ENCODE measurements at regions not wholly inside any gene's neighbourhood (a gene's known extent, or its start where the extent isn't known, plus 50 kb on each side); places are given as distances from the start of the nearest gene placed in this dataset.
A peak's percentile ranks its signal among the peaks of the same experiment; 100 is the strongest.

DNA sequence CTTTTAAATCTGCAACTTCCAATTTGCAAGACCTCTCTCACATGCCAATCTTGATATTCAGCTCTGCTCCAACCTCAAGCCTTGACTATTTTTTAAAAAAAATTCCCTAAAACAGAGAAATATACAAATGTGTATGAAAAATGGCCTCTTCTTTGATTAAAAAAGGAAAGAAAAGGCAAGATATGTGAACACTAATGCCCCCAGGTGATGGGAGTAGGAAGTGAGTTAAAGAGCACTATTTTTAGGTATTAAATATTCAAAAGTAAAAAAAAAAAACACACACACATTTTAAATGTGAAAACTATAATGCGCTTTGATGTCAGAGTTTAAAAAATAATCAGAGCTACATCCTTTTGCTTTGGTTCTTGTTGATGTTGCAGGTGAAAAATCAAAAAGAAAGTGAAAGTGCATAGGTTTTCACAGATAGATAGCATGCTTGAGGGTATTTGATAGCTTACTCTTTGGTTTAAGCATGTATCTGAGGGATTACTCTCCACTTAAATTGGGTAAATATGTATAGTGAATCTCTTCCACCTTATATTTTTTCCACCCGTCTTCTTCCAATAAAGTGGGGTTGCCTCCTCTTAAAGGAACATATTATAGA lies 406.0 kb upstream of the POU3F3 start:
- Histone ChIP-seq H2AFZ (ENCODE audit: low read depth, low read length, severe bottlenecking) (peak overlapping the region; percentile 10), H3K27me3 (ENCODE audit: low read length) (no peaks in the 10 kb centered on the region), H3K4me3 (ENCODE audit: insufficient read depth, low read length, poor library complexity, severe bottlenecking) (no peak overlapping the region)

DNA sequence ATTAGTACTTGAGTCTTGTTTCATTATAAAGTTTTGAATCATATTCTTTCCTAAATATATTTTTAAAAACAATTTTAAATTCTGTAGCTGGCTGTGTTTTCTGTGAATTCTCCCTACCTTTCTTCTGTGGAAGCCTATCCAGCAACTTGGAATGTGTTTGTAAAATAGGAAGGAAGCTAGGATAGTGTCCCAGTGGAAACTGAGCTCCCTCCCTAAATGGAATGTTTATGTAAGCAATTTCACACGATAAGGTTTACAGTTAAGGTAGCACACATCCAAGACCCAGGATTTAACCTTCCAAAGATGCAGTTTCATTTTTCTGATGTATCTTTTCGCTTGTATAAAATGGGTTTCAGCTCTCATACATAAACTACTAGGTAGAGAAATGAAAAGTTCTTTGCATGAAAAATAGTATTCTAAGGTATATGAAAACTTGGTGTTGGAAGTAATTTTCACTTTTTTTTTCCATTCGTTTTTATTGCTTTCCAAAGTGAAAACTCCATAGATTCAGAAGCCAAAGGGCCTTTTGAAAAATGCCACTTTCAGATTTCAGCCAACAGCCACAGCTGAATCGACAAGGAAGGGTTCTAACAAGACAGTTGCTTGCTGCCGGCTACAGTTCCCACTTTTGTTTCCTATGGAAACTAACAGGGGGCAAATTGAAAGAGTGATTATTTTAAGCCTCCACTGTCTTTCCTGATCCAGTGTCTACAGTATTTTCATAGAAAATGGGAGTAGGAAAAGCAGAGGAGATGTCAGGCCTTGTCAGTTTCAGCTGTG lies 405.1 kb upstream of the POU3F3 start:
- no peak overlapping the region for H3K9ac ChIP-seq (ENCODE audit: low read length)
- no peak overlapping the region for H3K27ac ChIP-seq (ENCODE audit: low read depth, low read length)
- TF ChIP-seq CTCF (IDR thresholded peaks at IDR 0.05; ENCODE audit: insufficient read depth, low read length, poor library complexity, severe bottlenecking) = no peak
- no peak for TF ChIP-seq EZH2phosphoT487 (conservative IDR thresholded peaks at IDR 0.05; ENCODE audit: low read length)
- peak overlapping the region; percentile 51 for H3K4me2 ChIP-seq (ENCODE audit: low read depth, low read length, poor library complexity, severe bottlenecking)
- H4K20me1 ChIP-seq (ENCODE audit: low read depth, low read length) = no peaks in the 10 kb centered on the region
- 0 out of 2 replicates have a peak, but pooled peaks cover 7% of the 10 kb centered on the region for H3K36me3 ChIP-seq (ENCODE audit: low read length)
- no peaks in the 10 kb centered on the region for H3K9me3 ChIP-seq (ENCODE audit: insufficient read depth, low read length)
- H3K79me2 ChIP-seq (ENCODE audit: insufficient read depth, low read length) = peaks cover 44% of the 10 kb centered on the region
- no peaks in the 10 kb centered on the region for H3K27me3 ChIP-seq (ENCODE audit: low read length)
- H2AFZ ChIP-seq (ENCODE audit: low read depth, low read length, severe bottlenecking) = no peak overlapping the region
- H3K9me2 ChIP-seq (replicated peaks; ENCODE audit: insufficient read depth, low read length) = no peaks in the 10 kb centered on the region
- H3F3A ChIP-seq (ENCODE audit: insufficient read depth) = no peaks in the 10 kb centered on the region
- H3K4me3 ChIP-seq (ENCODE audit: insufficient read depth, low read length, poor library complexity, severe bottlenecking) = no peak overlapping the region

More for the DNA sequence above, 406.0 kb upstream of the POU3F3 start:
- Histone ChIP-seq H3K9me3 (ENCODE audit: insufficient read depth, low read length) (no peaks in the 10 kb centered on the region), H3K9ac (ENCODE audit: low read length) (no peak overlapping the region), H3K4me2 (ENCODE audit: low read depth, low read length, poor library complexity, severe bottlenecking) (peak overlapping the region; percentile 51), H4K20me1 (ENCODE audit: low read depth, low read length) (no peaks in the 10 kb centered on the region), H3F3A (ENCODE audit: insufficient read depth) (no peaks in the 10 kb centered on the region), H3K79me2 (ENCODE audit: insufficient read depth, low read length) (peaks cover 39% of the 10 kb centered on the region), H3K36me3 (ENCODE audit: low read length) (0 out of 2 replicates have a peak, but pooled peaks cover 1% of the 10 kb centered on the region), H3K9me2 (replicated peaks; ENCODE audit: insufficient read depth, low read length) (no peaks in the 10 kb centered on the region), H3K27ac (ENCODE audit: low read depth, low read length) (no peak overlapping the region)
- no peak for TF ChIP-seq EZH2phosphoT487 (conservative IDR thresholded peaks at IDR 0.05; ENCODE audit: low read length)
- TF ChIP-seq CTCF (IDR thresholded peaks at IDR 0.05; ENCODE audit: insufficient read depth, low read length, poor library complexity, severe bottlenecking) = peak; percentile 38

DNA sequence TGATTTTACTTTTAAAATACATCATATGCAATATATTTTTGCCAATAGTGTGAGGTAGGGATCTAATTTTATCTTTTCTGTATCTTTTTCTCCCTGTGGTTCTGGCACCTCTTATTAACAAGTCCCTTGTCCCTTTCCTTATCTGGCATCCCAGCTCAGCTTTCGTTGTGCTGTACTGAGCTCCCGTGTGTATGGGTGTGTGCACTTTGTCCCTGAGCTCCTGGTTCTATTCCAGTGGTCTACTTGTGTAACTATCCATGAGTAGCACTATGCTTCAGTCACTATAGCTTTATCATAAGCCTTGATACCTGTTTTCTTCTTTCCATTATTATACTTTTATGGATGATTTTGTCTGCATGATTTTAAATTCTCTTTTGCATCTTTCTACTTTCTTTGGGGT lies 401.4 kb upstream of the POU3F3 start:
- Histone ChIP-seq H3K9ac (ENCODE audit: low read length) (no peak overlapping the region), H3K9me3 (ENCODE audit: insufficient read depth, low read length) (no peaks in the 10 kb centered on the region), H3K79me2 (ENCODE audit: insufficient read depth, low read length) (peaks cover 58% of the 10 kb centered on the region), H3K4me3 (ENCODE audit: insufficient read depth, low read length, poor library complexity, severe bottlenecking) (no peak overlapping the region), H3K9me2 (replicated peaks; ENCODE audit: insufficient read depth, low read length) (no peaks in the 10 kb centered on the region), H3K27ac (ENCODE audit: low read depth, low read length) (no peak overlapping the region), H3K4me2 (ENCODE audit: low read depth, low read length, poor library complexity, severe bottlenecking) (no peak overlapping the region), H4K20me1 (ENCODE audit: low read depth, low read length) (no peaks in the 10 kb centered on the region), H2AFZ (ENCODE audit: low read depth, low read length, severe bottlenecking) (no peak overlapping the region), H3F3A (ENCODE audit: insufficient read depth) (peaks cover 7% of the 10 kb centered on the region), H3K36me3 (ENCODE audit: low read length) (peaks cover 12% of the 10 kb centered on the region; the same call in 1 of the 2 replicates), H3K27me3 (ENCODE audit: low read length) (no peaks in the 10 kb centered on the region)
- TF ChIP-seq CTCF (IDR thresholded peaks at IDR 0.05; ENCODE audit: insufficient read depth, low read length, poor library complexity, severe bottlenecking) = no peak
- no peak for TF ChIP-seq EZH2phosphoT487 (conservative IDR thresholded peaks at IDR 0.05; ENCODE audit: low read length)
